VCaP (cell line): ENCODE measurements at regions not wholly inside any gene's neighbourhood (a gene's known extent, or its start where the extent isn't known, plus 50 kb on each side); places are given as distances from the start of the nearest gene placed in this dataset.

Experiments used
- H3K27ac ChIP-seq: fragments of 450-650 bp; 2 replicates; pipeline ENCODE4 v1.5.1; 2017
- TF ChIP-seq, protein P1 (sequence below): fragments of 450-650 bp; conservative IDR thresholded peaks from 2 replicates; pipeline ENCODE4 v1.5.1; 2017; ENCODE audit warnings: mild to moderate bottlenecking, moderate library complexity

DNA sequence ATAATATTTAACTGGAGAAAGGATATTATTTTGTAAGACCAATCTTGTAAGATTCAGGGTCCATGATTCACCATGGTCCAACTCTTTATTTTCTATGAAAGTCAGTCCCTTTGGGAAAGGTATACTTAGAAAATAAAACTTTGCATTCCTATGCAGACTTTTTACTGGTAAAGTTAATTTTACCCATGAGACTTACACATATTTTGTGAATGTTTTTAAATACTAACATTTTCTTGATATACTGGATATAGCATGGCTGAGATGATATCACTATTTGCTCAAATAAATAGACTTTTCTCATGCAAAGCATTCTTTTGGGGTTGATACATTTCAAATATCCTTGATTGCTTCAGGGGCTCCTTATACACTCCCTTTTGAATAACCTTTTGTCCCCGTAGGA is 512.1 kb downstream of the MAN2A1 start:
- TF ChIP-seq, protein P1, sequence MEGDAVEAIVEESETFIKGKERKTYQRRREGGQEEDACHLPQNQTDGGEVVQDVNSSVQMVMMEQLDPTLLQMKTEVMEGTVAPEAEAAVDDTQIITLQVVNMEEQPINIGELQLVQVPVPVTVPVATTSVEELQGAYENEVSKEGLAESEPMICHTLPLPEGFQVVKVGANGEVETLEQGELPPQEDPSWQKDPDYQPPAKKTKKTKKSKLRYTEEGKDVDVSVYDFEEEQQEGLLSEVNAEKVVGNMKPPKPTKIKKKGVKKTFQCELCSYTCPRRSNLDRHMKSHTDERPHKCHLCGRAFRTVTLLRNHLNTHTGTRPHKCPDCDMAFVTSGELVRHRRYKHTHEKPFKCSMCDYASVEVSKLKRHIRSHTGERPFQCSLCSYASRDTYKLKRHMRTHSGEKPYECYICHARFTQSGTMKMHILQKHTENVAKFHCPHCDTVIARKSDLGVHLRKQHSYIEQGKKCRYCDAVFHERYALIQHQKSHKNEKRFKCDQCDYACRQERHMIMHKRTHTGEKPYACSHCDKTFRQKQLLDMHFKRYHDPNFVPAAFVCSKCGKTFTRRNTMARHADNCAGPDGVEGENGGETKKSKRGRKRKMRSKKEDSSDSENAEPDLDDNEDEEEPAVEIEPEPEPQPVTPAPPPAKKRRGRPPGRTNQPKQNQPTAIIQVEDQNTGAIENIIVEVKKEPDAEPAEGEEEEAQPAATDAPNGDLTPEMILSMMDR: no peak
- H3K27ac ChIP-seq: no peak overlapping the region

DNA sequence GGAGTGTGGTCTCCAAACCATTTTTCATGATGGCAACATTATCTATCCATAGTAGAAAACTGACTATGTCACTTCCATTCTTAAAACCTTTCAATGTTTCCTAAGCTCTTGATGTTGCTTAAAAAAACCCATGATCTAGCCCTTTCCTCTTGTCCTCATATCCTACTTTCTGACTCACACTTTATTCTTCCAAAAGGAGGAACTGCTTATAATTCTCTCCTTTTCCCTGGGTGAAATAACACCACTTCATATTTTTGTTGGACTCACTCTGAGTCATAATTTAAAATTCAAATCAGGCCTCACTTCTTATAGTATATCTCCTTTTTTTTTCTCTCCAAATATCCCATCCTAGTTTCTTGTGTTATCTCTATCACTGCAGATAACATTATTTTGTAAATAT is 513.9 kb downstream of the MAN2A1 start:
- TF ChIP-seq, protein P1: no peak
- H3K27ac ChIP-seq: no peak overlapping the region

DNA sequence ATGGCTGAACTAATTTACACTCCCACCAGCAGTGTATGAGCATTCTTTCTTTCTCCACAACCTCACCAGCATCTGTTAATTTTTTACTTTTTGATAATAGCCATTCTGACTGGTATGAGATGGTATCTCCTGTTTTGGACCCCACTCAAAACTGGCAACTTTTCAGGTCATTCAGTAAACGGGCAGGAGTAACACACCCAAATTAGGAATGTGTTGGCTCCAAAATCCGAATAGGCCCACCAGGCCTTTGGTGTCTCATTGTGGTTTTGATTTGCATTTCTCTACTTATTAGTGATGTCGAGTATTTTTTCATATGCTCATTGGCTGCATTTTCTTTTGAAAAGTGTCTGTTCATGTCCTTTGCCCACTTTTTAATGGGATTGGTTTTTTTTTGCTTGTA is 517.1 kb downstream of the TMEM232 start:
- H3K27ac ChIP-seq: no peak overlapping the region
- TF ChIP-seq, protein P1: no peak

DNA sequence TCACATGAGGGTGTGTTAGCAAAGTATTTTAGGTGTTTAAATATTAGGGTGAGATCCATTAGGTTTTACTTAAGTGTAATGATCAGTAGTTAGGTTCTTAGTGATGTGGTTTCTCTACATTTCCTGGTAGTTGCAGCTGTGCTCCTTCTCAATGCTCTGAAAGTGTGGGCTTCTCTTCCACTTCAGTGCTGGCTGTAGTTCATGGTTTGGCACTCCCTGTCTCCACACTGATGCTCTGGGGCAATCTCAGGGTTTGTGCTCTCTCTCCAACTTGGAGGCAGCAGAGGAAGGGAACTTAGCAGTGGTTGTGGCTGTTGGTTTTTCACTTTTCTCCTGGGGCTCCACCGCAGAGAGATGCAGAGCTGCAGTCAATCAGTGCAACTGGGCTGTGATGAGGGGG is 507.5 kb downstream of the TMEM232 start:
- H3K27ac ChIP-seq: no peak overlapping the region
- TF ChIP-seq, protein P1: no peak

DNA sequence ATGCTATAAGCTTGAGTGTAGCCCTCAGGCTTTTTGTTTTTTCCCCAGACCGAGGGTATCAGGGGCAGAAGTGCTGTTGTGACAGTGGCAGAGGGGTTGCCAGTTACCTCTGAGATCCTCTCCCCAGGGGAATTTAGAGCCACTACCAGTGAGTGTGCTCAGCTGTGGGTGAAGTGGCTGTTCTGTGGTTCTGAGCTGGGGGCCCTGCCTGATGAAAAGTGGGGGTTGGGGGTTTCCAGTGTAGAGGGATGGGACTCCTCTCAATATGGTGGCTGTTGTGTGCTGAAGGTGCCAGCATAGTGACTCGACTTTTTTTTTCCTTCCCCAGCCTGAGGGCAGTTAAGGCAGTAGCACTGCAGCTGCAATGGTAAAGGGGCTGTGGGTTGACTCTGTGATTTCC is 506.7 kb downstream of the TMEM232 start:
- no peak overlapping the region for H3K27ac ChIP-seq
- TF ChIP-seq, protein P1: no peak

DNA sequence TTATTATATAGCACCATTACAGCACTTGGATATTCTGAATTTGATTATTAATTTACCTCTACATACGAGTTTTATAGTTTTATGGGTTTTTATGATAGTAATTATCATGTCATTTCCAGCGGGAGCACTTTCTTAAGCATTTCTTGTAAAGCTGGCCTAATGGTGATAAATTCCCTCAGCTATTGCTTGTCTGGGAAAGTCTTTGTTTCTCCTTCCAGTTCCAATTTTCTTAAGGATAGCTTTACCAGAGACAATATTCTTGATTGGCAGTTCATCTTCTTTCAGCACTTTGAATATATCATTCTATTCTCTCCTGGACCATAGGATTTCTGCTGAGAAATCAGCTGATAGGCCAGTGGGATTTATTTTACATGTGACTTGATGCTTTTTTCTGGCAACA is 505.4 kb downstream of the TMEM232 start:
- TF ChIP-seq, protein P1: no peak
- H3K27ac ChIP-seq: no peak overlapping the region

DNA sequence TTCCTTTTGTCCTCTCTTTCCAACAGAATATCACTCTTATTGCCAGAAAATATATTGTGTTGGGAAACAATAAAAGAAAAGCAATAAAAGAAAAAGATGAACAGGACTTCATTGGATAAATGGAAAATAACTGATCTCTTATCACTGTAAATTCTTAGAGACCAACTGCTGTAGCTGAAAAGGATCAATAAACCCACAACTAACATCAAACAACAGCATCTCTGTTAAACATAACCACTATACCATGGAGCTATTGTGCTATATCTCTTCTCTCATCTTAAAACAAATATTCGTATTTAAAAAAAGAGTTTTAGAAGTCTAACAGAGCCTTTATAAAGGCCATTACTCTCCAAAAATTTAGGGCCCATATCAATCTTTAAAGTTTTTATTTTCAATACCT is 502.4 kb downstream of the TMEM232 start:
- H3K27ac ChIP-seq: no peak overlapping the region
- TF ChIP-seq, protein P1: no peak

DNA sequence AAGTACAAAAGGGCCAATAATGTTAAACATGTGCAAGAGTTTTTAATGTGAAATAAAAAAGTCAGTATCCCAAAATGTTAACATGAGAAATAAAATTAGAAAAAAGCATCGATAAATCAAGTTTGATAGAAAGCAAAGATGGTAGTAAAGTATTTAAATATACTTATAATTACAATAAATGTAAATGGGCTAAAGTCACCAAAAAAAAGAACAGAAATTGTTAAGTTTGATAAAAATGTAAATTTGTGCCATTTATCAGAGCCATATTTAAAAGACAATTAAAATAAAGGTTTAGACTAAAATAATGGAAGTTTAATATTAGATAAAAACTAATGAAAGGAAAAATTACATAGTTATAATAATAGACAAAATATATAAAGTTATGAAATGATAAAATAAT is 500.5 kb downstream of the TMEM232 start:
- H3K27ac ChIP-seq: no peak overlapping the region
- TF ChIP-seq, protein P1: no peak
